SK-N-SH (cell line): ENCODE measurements at regions not wholly inside any gene's neighbourhood (a gene's known extent, or its start where the extent isn't known, plus 50 kb on each side); places are given as distances from the start of the nearest gene placed in this dataset.

ENCODE experiments used
- CTCF ChIA-PET: fragments of 300-600, 350-600 bp; formaldehyde crosslinking; extraction: SDS; loops from one replicate; lab custom pipeline; 2021; lab: Yijun Ruan, JAX
- POLR2A ChIA-PET: fragments of 350-600 bp; sonication (Branson Sonifier 250); formaldehyde crosslinking; extraction: SDS; loops from one replicate; lab custom pipeline; 2020; ENCODE audit warnings: antibody characterized with exemption, inconsistent platforms; lab: Yijun Ruan, JAX
- DNase-seq: peaks from one replicate; pipeline ENCODE4 v3.0.0; 2012
- H2AFZ ChIP-seq: fragments of 200-600 bp; sonication (generic); 2 replicates; pipeline ENCODE4 v1.8.1; 2016; ENCODE audit warnings: antibody characterized with exemption, mild to moderate bottlenecking, low read depth
- H3F3A ChIP-seq: fragments of 200-600 bp; sonication (generic); replicated peaks from 2 replicates; pipeline ENCODE3; 2016; ENCODE audit warnings: antibody characterized with exemption, mild to moderate bottlenecking; ENCODE audit not compliant: insufficient read depth
- H3K27ac ChIP-seq, 2 experiments: fragments of 200-500 bp in 1 of 2; fragments of 200-600 bp in 1 of 2; sonication (Bioruptor generic) in 1 of 2; sonication (generic), shearing (Covaris generic) in 1 of 2; 2 replicates each; pipeline versions ENCODE4 v1.5.1 to v1.6.1; 2014 to 2016; ENCODE audit warnings: low read depth in 2 of 2, inconsistent platforms in 1 of 2, low read length in 1 of 2, mild to moderate bottlenecking in 1 of 2, mixed read lengths in 1 of 2
- H3K27me3 ChIP-seq: fragments of 200-600 bp; sonication (generic), shearing (Covaris generic); 2 replicates; pipeline ENCODE4 v1.6.1; 2016; ENCODE audit warnings: mixed run types; ENCODE audit not compliant: insufficient read depth
- H3K36me3 ChIP-seq, 2 experiments: fragments of 200-500 bp in 1 of 2; fragments of 200-600 bp in 1 of 2; sonication (Bioruptor generic) in 1 of 2; sonication (generic) in 1 of 2; replicated peaks in 1 of 2; 2 replicates each; pipeline versions ENCODE3 to v1.5.1; 2014 to 2016; ENCODE audit warnings: low read length in 1 of 2, mild to moderate bottlenecking in 1 of 2; ENCODE audit not compliant: insufficient read depth in 2 of 2, control insufficient read depth in 1 of 2
- H3K4me1 ChIP-seq, 2 experiments: fragments of 200-500 bp in 1 of 2; fragments of 200-600 bp in 1 of 2; sonication (Bioruptor generic) in 1 of 2; sonication (generic), shearing (Covaris generic) in 1 of 2; 2 replicates each; pipeline versions ENCODE4 v1.5.1 to v1.6.1; 2014 to 2016; ENCODE audit warnings: low read depth in 1 of 2, low read length in 1 of 2, mixed run types in 1 of 2; ENCODE audit not compliant: insufficient read depth in 2 of 2, control insufficient read depth in 1 of 2
- H3K4me2 ChIP-seq: fragments of 200-600 bp; sonication (generic), shearing (Covaris generic); 2 replicates; pipeline ENCODE4 v1.6.1; 2017; ENCODE audit warnings: mixed run types
- H3K4me3 ChIP-seq, 2 experiments: fragments of 200-500 bp in 1 of 2; fragments of 200-600 bp in 1 of 2; sonication (Bioruptor generic) in 1 of 2; sonication (generic), shearing (Covaris generic) in 1 of 2; 2 replicates each; pipeline versions ENCODE4 v1.5.1 to v1.8.1; 2014 to 2016; ENCODE audit warnings: low read depth in 2 of 2, inconsistent platforms in 1 of 2, low read length in 1 of 2, mild to moderate bottlenecking in 1 of 2, mixed read lengths in 1 of 2, moderate library complexity in 1 of 2
- H3K79me2 ChIP-seq: fragments of 200-600 bp; sonication (generic); 2 replicates; pipeline ENCODE4 v1.8.1; 2017; ENCODE audit warnings: mild to moderate bottlenecking; ENCODE audit not compliant: insufficient read depth
- H3K9ac ChIP-seq: fragments of 200-600 bp; sonication (generic); 2 replicates; pipeline ENCODE4 v1.6.1; 2017; ENCODE audit warnings: mixed run types
- H3K9me2 ChIP-seq: fragments of 200-600 bp; sonication (generic); 2 replicates; pipeline ENCODE4 v1.6.1; 2017; ENCODE audit warnings: mixed run types
- H3K9me3 ChIP-seq: fragments of 200-600 bp; sonication (generic); 2 replicates; pipeline ENCODE4 v1.6.1; 2017; ENCODE audit warnings: mixed run types, mild to moderate bottlenecking, moderate library complexity
- H4K20me1 ChIP-seq: fragments of 200-600 bp; sonication (generic); 2 replicates; pipeline ENCODE4 v1.6.1; 2017; ENCODE audit warnings: mild to moderate bottlenecking, mixed run types; ENCODE audit not compliant: insufficient read depth
- CHD2 ChIP-seq: fragments of 150-350 bp; IDR thresholded peaks from 2 replicates; pipeline ENCODE4 v1.6.1; 2018; ENCODE audit warnings: low read length; ENCODE audit not compliant: partially characterized antibody
- ELF1 ChIP-seq: IDR thresholded peaks from 2 replicates; pipeline ENCODE4 v1.4.0; 2012
- EZH2phosphoT487 ChIP-seq: fragments of 200-600 bp; sonication (generic); IDR thresholded peaks from 2 replicates; pipeline ENCODE4 v1.6.1; 2017; ENCODE audit warnings: low read depth, mixed run types, mild to moderate bottlenecking, antibody characterized with exemption, moderate library complexity, borderline replicate concordance
- FOSL2 ChIP-seq: IDR thresholded peaks from 2 replicates; pipeline ENCODE4 v1.4.0; 2012; ENCODE audit warnings: low read depth, mild to moderate bottlenecking, moderate library complexity, borderline replicate concordance
- FOXJ3 ChIP-seq: sonication (generic); formaldehyde crosslinking; IDR thresholded peaks from 2 replicates; pipeline ENCODE4 v1.5.1; 2020; ENCODE audit warnings: mild to moderate bottlenecking, missing genetic modification reagents
- GABPA ChIP-seq: IDR thresholded peaks from 2 replicates; pipeline ENCODE4 v1.4.0; 2012; ENCODE audit warnings: low read depth, mild to moderate bottlenecking
- GATA2 ChIP-seq: sonication (generic); formaldehyde crosslinking; IDR thresholded peaks from 2 replicates; pipeline ENCODE4 v1.5.0; 2020; ENCODE audit warnings: mild to moderate bottlenecking, missing genetic modification reagents
- JUND ChIP-seq: IDR thresholded peaks from 2 replicates; pipeline ENCODE4 v1.4.0; 2012
- MEF2A ChIP-seq: IDR thresholded peaks from 2 replicates; pipeline ENCODE4 v1.4.0; 2012; ENCODE audit warnings: low read depth, borderline replicate concordance
- MXI1 ChIP-seq: IDR thresholded peaks from 2 replicates; pipeline ENCODE4 v1.6.1; 2012; ENCODE audit warnings: mild to moderate bottlenecking, low read depth, low read length, improper control_type of control experiment
- POLR2AphosphoS5 ChIP-seq: IDR thresholded peaks from 2 replicates; pipeline ENCODE4 v1.6.1; 2012; ENCODE audit warnings: low read depth, low read length
- RAD21 ChIP-seq: IDR thresholded peaks from 2 replicates; pipeline ENCODE4 v1.6.1; 2012; ENCODE audit warnings: mild to moderate bottlenecking, low read length
- REST ChIP-seq: IDR thresholded peaks from 2 replicates; pipeline ENCODE4 v1.6.1; 2012; ENCODE audit warnings: mild to moderate bottlenecking, low read depth, low read length, moderate library complexity
- RFX5 ChIP-seq: IDR thresholded peaks from 2 replicates; pipeline ENCODE4 v1.6.1; 2012; ENCODE audit warnings: mild to moderate bottlenecking, improper control_type of control experiment, low read length
- SIN3A ChIP-seq: IDR thresholded peaks from 2 replicates; pipeline ENCODE4 v1.6.1; 2012; ENCODE audit warnings: low read depth, mild to moderate bottlenecking, low read length, moderate library complexity, borderline replicate concordance
- SMC3 ChIP-seq: IDR thresholded peaks from 2 replicates; pipeline ENCODE4 v1.6.1; 2012; ENCODE audit warnings: low read depth, low read length, improper control_type of control experiment
- TAF1 ChIP-seq: IDR thresholded peaks from 2 replicates; pipeline ENCODE4 v1.6.1; 2012; ENCODE audit warnings: low read depth, mild to moderate bottlenecking, low read length, moderate library complexity, borderline replicate concordance
- TCF12 ChIP-seq: IDR thresholded peaks from 2 replicates; pipeline ENCODE4 v1.4.0; 2012
- USF2 ChIP-seq: fragments of 150-350 bp; IDR thresholded peaks from 2 replicates; pipeline ENCODE4 v1.6.1; 2017; ENCODE audit warnings: antibody characterized with exemption, low read length, low read depth, borderline replicate concordance
- ZBTB33 ChIP-seq: IDR thresholded peaks from 2 replicates; pipeline ENCODE4 v1.4.0; 2012; ENCODE audit warnings: low read depth, borderline replicate concordance
- WGBS: methylation state at CpG from one replicate; pipeline ENCODE4 v1.1.6; 2017; ENCODE audit warnings: low lambda C conversion rate; 5-methylcytosine and 5-hydroxymethylcytosine counted together
- TF ChIP-seq, protein P1 (sequence below): IDR thresholded peaks from 2 replicates; pipeline ENCODE4; 2012

GRCh38 chr14:83312511-83312910, 1778.9 kb upstream of the SEL1L start:
- Histone ChIP-seq H3F3A (no peaks in the 10 kb centered on the region), H3K79me2 (no peaks in the 10 kb centered on the region), H3K4me1 (no peaks in the 10 kb centered on the region), H3K27ac (no peak overlapping the region), H3K4me3 (no peak overlapping the region), H3K9me2 (no peaks in the 10 kb centered on the region), H3K9me3 (no peaks in the 10 kb centered on the region), H3K27me3 (no peaks in the 10 kb centered on the region), H3K4me2 (no peak overlapping the region), H3K9ac (no peak overlapping the region), H4K20me1 (no peaks in the 10 kb centered on the region)
- WGBS = 2% methylated on average over 2 of the region's 2 CpGs
- ChIA-PET POLR2A (no interaction called here), CTCF (interaction anchor here (0.6 kb wide), 1 partner anchor 1124 kb away, joined by 3 read pairs; no protein-coding TSS in a partner anchor)
- no peak for DNase-seq
- TF ChIP-seq RFX5 (no peak), ZBTB33 (no peak), FOXJ3 (CRISPR knock-in tag) (no peak), POLR2AphosphoS5 (no peak), GABPA (no peak), GATA2 (CRISPR knock-in tag) (no peak), ELF1 (no peak), EZH2phosphoT487 (no peak), TCF12 (no peak), RAD21 (no peak), CHD2 (no peak)
- TF ChIP-seq, protein P1, sequence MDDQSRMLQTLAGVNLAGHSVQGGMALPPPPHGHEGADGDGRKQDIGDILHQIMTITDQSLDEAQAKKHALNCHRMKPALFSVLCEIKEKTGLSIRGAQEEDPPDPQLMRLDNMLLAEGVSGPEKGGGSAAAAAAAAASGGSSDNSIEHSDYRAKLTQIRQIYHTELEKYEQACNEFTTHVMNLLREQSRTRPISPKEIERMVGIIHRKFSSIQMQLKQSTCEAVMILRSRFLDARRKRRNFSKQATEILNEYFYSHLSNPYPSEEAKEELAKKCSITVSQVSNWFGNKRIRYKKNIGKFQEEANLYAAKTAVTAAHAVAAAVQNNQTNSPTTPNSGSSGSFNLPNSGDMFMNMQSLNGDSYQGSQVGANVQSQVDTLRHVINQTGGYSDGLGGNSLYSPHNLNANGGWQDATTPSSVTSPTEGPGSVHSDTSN = no peak
- TF ChIP-seq, all 33 proteins: peak for 0
- H3K36me3 ChIP-seq = no peaks in the 10 kb centered on the region
- H2AFZ ChIP-seq = no peak overlapping the region

- WGBS = 5% methylated on average over 2 of the region's 2 CpGs
- POLR2A ChIA-PET = no interaction called here
- H3K4me2 ChIP-seq = no peak overlapping the region
- H3K9ac ChIP-seq = no peak overlapping the region
- no peaks in the 10 kb centered on the region for H3K79me2 ChIP-seq
- CTCF ChIA-PET = interaction anchor here (0.7 kb wide), 1 partner anchor 14 kb away, joined by 3 read pairs; no protein-coding TSS in a partner anchor
- no peak for DNase-seq
- H2AFZ ChIP-seq = no peak overlapping the region
- H3K9me2 ChIP-seq = no peaks in the 10 kb centered on the region
- no peaks in the 10 kb centered on the region for H3F3A ChIP-seq
- H3K4me1 ChIP-seq = no peaks in the 10 kb centered on the region
- H3K27ac ChIP-seq = no peak overlapping the region
- no peaks in the 10 kb centered on the region for H3K27me3 ChIP-seq
- no peaks in the 10 kb centered on the region for H3K9me3 ChIP-seq
- no peak overlapping the region for H3K4me3 ChIP-seq
- no peaks in the 10 kb centered on the region for H3K36me3 ChIP-seq
- H4K20me1 ChIP-seq = no peaks in the 10 kb centered on the region
- TF ChIP-seq SIN3A = no peak
- TF ChIP-seq ELF1 = no peak
- no peak for TF ChIP-seq TAF1
- no peak for TF ChIP-seq MXI1
- no peak for TF ChIP-seq JUND
- no peak for TF ChIP-seq FOXJ3 (CRISPR knock-in tag)
- TF ChIP-seq MEF2A = no peak
- TF ChIP-seq FOSL2 = no peak
- TF ChIP-seq, protein P1 = no peak
- no peak for TF ChIP-seq SMC3
- no peak for TF ChIP-seq POLR2AphosphoS5
- no peak for TF ChIP-seq USF2
- no peak for TF ChIP-seq GATA2 (CRISPR knock-in tag)
- no peak for TF ChIP-seq REST
These were observed 1781.1 kb upstream of the SEL1L start for GRCh38 chr14:83314764-83315163.
